ENCODE measurements at regions not wholly inside any gene's neighbourhood (a gene's known extent, or its start where the extent isn't known, plus 50 kb on each side); places are given as distances from the start of the nearest gene placed in this dataset.

- TF ChIP-seq POLR2A (IDR thresholded peaks at IDR 0.05) (no peak), CTCF (IDR thresholded peaks at IDR 0.05) (no peak), EP300 (IDR thresholded peaks at IDR 0.05) (no peak)
Observed at GRCh38 chr15:97884513-97885131, 75.9 kb upstream of the ARRDC4 start.

All from tibial nerve (tissue), 4 donors.